Cardiac muscle cell (in vitro differentiated cells and primary cell): ENCODE measurements at regions not wholly inside any gene's neighbourhood (a gene's known extent, or its start where the extent isn't known, plus 50 kb on each side); places are given as distances from the start of the nearest gene placed in this dataset.
"Not testable (repeated sequence)": the region's sequence is repeated elsewhere in the genome, so short reads cannot be mapped to it uniquely, and the experiment has no call there.

ENCODE experiments used
- DNase-seq, 2 donors: peaks; one replicate each; pipeline versions ENCODE4 v3.0.0 to v3.0.0-alpha.2; 2010 to 2017; ENCODE audit warnings: low read depth in 1 of 2, low spot score in 1 of 2
- H3K27ac ChIP-seq: fragments of 200-600 bp; sonication (generic); 2 replicates; pipeline ENCODE4 v1.5.1; 2016
- H3K27me3 ChIP-seq: fragments of 200-600 bp; sonication (generic); 2 replicates; pipeline ENCODE4 v1.6.0; 2016; ENCODE audit warnings: control low read depth
- H3K36me3 ChIP-seq: fragments of 200-600 bp; sonication (generic); 2 replicates; pipeline ENCODE4 v1.5.1; 2016; ENCODE audit warnings: control low read depth
- H3K4me1 ChIP-seq: fragments of 200-600 bp; sonication (generic); 2 replicates; pipeline ENCODE4 v1.8.1; 2017; ENCODE audit warnings: low read depth, mild to moderate bottlenecking, mixed run types
- H3K4me3 ChIP-seq: fragments of 200-600 bp; sonication (generic); 2 replicates; pipeline ENCODE4 v1.5.1; 2016; ENCODE audit warnings: mild to moderate bottlenecking
- H3K9me3 ChIP-seq: fragments of 200-600 bp; sonication (generic); 2 replicates; pipeline ENCODE4 v1.5.1; 2017; ENCODE audit warnings: low read depth, mild to moderate bottlenecking, control low read depth
- TF ChIP-seq, protein P1 (sequence below): IDR thresholded peaks from 2 replicates; pipeline ENCODE4 v1.5.1; 2012; ENCODE audit warnings: low read depth, mild to moderate bottlenecking, low read length

DNA sequence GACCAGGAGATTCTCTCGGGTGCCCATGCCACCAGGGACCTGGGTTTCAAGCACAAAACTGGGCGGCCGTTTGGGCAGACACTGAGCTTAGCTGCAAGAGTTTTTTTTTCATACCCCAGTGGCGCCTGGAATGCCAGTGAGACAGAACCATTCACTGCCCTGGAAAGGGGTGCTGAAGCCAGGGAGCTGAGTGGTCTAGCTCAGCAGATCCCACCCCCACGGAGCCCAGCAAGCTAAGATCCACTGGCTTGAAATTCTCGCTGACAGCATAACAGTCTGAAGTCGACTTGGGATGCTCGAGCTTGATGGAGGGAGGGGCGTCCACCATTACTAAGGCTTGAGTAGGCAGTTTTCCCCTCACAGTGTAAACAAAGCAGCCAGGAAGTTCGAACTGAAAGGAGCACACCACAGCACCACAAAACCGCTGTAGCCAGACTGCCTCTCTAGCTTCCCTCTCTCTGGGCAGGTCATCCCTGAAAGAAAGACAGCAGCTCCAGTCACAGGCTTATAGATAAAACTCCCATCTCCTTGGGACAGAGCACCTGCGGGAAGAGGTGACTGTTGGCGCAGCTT is 157.7 kb downstream of the GIPC2 start:
- not testable (repeated sequence) for H3K36me3 ChIP-seq, H3K27ac ChIP-seq, H3K9me3 ChIP-seq, H3K4me3 ChIP-seq, DNase-seq, H3K27me3 ChIP-seq, H3K4me1 ChIP-seq

- DNase-seq, result no peak
- no peaks in the 10 kb centered on the region for H3K9me3 ChIP-seq
Measured at GRCh38 chr1:78210175-78210574, 164.4 kb downstream of the GIPC2 start.

GRCh38 chr1:78211483-78212092 is 165.8 kb downstream of the GIPC2 start:
- no peak overlapping the region for H3K27ac ChIP-seq
- TF ChIP-seq, protein P1, sequence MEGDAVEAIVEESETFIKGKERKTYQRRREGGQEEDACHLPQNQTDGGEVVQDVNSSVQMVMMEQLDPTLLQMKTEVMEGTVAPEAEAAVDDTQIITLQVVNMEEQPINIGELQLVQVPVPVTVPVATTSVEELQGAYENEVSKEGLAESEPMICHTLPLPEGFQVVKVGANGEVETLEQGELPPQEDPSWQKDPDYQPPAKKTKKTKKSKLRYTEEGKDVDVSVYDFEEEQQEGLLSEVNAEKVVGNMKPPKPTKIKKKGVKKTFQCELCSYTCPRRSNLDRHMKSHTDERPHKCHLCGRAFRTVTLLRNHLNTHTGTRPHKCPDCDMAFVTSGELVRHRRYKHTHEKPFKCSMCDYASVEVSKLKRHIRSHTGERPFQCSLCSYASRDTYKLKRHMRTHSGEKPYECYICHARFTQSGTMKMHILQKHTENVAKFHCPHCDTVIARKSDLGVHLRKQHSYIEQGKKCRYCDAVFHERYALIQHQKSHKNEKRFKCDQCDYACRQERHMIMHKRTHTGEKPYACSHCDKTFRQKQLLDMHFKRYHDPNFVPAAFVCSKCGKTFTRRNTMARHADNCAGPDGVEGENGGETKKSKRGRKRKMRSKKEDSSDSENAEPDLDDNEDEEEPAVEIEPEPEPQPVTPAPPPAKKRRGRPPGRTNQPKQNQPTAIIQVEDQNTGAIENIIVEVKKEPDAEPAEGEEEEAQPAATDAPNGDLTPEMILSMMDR, result no peak
- H3K4me1 ChIP-seq, result no peaks in the 10 kb centered on the region
- H3K27me3 ChIP-seq, result no peaks in the 10 kb centered on the region
- DNase-seq, result no peak
- H3K4me3 ChIP-seq, result no peak overlapping the region
- H3K9me3 ChIP-seq, result no peaks in the 10 kb centered on the region
- no peaks in the 10 kb centered on the region for H3K36me3 ChIP-seq

More at GRCh38 chr1:78210175-78210574, 164.4 kb downstream of the GIPC2 start:
- H3K4me1 ChIP-seq, result no peaks in the 10 kb centered on the region
- no peak overlapping the region for H3K27ac ChIP-seq
- no peaks in the 10 kb centered on the region for H3K27me3 ChIP-seq
- H3K36me3 ChIP-seq, result no peaks in the 10 kb centered on the region
- TF ChIP-seq, protein P1, result no peak
- H3K4me3 ChIP-seq, result no peak overlapping the region

DNA sequence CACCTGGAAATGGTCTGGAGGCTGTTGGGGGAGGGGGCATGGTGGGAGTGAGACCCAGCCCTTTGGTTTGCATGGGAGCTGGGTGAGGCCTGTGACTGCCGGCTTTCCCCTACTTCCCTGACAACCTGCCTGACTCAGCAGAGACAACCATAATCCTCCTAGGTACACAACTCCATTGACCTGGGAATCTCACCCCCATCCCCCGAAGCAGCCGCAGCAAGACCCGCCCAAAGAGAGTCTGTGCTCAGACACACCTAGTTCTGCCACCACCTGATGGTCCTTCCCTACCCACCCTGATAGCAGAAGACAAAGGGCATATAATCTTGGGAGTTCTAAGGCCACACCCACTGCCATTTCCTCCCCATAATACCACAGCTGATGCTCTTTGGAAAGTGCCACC is 168.6 kb downstream of the GIPC2 start:
- Histone ChIP-seq H3K9me3 (no peaks in the 10 kb centered on the region), H3K27me3 (no peaks in the 10 kb centered on the region), H3K4me3 (no peak overlapping the region), H3K27ac (no peak overlapping the region), H3K4me1 (no peaks in the 10 kb centered on the region), H3K36me3 (no peaks in the 10 kb centered on the region)
- no peak for DNase-seq
- TF ChIP-seq, protein P1, result no peak

DNA sequence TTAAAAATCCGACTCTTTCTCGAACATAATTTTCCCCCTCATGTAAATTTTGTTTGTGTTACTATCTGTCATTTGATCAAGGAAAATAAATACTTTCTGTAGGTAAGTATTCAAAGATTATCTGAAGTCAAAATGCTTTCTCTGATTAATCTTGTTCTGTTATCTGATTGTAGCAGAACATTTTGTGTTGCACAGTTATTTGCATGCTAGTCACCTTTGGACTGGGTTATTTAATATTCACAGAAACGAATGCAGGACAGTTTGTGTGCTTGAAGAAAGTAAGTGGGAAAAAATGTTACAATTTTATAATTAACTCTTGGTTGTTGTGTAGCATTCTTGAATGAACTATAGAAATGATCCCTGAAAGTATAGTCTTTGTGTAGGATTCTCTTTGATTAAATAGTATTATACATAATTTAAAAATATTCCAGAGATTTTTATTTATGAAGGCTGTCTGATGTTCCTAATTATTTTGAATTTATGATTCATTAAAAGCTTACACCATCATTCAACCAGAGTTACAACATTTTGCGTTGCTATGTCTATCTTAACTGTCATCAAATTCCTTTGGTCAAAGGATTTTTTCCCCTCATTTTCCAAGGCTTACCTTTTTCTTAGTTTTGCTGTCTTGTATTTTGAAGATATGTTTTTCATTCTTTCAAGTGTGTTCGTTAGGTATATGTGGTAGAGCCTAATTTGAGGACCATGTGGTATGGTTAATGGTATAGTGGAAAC is 176.6 kb downstream of the GIPC2 start:
- no peaks in the 10 kb centered on the region for H3K9me3 ChIP-seq
- no peaks in the 10 kb centered on the region for H3K4me1 ChIP-seq
- TF ChIP-seq, protein P1, result no peak
- no peak overlapping the region for H3K27ac ChIP-seq
- H3K4me3 ChIP-seq, result no peak overlapping the region
- no peaks in the 10 kb centered on the region for H3K36me3 ChIP-seq
- peak in 1 of 2 donors; percentile 34 for DNase-seq
- H3K27me3 ChIP-seq, result no peaks in the 10 kb centered on the region

DNA sequence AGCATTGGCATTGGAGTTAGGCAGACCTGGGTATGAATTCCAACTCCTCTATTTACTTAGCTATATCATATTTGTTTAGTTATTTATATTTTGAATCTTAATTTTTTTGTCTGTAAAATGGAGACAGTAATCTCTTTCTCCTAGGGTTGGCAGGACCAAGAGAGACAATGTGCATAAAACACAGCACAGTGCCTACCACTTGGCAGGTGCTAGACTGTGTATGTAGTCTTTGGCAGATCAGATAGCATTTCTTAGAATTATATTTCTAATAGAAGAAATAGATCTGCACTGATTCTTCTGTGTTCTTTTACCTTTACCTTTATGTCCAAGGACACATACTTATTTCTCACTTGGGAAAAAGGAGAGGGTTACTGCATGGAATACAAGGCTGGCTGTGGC is 177.2 kb downstream of the GIPC2 start:
- Histone ChIP-seq H3K9me3 (no peaks in the 10 kb centered on the region), H3K4me3 (no peak overlapping the region), H3K27me3 (no peaks in the 10 kb centered on the region), H3K4me1 (no peaks in the 10 kb centered on the region), H3K36me3 (no peaks in the 10 kb centered on the region), H3K27ac (no peak overlapping the region)
- TF ChIP-seq, protein P1, result no peak
- no peak for DNase-seq
